CD1c-positive myeloid dendritic cell (primary cell): ENCODE measurements at regions not wholly inside any gene's neighbourhood (a gene's known extent, or its start where the extent isn't known, plus 50 kb on each side); places are given as distances from the start of the nearest gene placed in this dataset.

ENCODE experiments used
- DNase-seq: peaks from one replicate; pipeline ENCODE4 v3.0.0-alpha.2; 2016; ENCODE audit errors: extremely low spot score

DNA sequence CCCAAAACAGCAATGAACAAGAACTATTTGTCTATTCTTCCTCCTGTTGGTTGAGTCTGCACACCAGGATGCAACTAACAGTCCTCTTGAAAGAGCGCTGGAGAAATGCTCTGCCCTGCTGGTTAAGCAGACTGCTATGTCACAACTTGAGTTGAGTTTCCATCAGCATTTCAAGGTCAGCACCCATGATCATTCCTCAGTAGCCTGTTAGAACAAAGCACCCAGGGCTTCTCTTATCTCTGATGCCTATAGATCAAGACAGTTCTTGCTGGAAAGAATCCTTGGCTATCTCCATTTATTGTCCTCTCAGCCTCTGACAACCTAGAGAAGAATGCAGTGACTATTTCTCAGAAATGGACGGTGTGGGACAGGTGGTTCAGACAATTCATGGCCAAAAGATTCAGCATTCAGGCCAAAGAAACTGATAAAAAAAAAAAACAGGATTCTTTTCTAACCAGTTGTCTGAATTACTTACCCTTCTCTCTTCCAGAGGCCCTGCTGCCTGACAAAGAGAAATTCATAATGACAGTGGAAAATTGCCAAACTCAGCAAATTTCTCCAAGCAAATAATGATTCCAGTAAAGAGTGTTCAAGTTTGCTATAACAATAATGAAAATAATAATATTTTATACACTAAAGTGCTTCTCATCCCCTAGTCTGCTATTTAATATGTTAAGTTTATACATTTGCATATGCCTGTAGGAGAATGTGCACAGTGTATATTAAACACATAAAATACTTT lies 306.7 kb downstream of the EMP1 start:
- DNase-seq, result no peak

DNA sequence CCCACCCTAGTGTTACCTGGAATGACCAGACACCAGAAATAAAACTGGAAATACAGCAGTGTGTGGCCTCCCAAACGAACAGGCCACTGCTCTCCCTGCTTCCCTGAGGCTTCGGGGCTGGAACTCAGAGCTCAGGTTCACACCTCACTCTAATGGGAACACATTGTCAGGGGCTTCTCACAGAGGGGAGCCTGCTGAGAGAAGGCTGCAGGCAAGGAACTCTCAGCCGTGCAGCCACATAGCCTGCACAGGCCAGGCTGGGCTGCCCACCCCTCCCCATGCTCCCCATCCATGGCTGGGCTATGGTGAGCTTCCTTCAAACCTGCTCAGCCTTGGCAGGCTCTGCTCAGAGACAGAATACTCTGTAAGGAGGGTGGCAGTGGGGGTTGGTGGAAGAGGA lies 302.5 kb downstream of the EMP1 start:
- DNase-seq, result no peak

DNA sequence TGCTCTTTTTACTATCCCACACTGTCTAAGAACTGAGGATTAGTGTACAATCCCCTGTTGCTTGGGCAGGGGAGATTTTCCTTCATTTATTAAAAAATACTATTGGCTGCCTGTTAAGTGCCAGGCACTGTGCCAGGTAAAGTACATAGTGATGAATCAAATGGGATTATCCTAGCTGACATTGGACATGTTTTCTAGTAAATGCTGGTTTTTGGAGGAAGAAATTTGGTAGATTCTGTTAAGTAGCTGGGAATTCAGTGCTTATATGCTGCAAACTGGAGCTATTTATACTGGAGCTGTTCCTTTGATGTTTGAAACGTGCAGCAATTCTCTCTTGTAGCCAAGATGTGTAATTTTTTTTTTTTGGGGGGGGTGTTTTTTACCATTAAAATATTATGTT lies 299.6 kb downstream of the EMP1 start:
- DNase-seq, result no peak

DNA sequence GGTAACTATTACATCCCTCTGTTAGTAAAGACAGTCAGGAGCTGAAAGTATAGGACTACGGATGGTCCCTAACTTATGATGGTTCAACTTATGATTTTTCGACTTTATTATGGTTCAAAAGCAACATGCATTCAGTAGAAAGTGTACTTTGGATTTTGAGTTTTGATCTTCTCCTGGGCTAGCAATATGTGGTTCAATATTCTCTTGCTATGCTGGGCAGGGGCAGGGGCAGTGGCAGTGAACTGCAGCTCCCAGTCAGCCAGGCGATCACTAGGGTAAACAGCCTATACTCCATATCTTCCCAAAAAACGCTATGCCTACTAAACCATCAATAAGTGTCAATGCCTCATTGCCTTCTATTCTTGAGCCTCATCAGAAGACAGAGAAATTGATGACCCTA lies 292.7 kb downstream of the EMP1 start:
- no peak for DNase-seq

DNA sequence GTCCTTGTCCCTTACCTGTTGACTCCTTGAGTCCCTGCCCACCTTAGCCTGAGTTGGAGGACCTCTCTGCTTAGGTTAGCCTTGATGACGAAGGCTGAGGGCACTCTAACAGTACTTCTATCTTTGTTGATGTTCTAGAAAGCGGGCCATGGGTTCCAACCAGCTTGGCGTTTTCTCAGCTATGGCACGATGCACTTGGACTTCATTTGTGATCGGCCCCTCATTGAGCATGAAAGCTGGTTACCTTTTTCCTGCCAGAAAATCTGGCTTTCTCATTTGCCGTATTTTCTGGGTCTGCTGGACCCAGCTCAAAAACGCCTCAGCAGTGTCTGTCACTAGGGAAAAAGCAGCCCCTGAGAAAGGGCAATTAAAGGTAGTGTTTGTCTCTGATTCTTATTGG lies 290.8 kb downstream of the EMP1 start:
- no peak for DNase-seq

DNA sequence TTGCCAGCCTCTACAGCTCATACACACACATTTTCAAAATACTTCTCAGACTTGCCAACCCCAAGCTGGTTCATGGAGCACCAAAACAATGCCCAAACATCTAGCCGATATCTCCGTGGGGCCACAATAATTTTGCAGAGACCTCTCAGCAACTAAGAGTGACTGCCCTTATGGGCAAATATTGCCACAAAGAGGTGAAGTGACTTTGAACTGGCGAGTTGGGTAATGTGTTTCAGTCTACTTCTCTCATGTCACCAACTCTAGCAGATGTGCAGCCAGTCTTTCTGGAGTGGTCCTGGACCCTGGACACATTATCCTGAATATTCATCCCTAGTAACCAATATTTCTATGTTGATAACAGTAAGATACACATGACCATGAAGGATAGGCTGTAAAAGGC lies 290.3 kb downstream of the EMP1 start:
- no peak for DNase-seq

DNA sequence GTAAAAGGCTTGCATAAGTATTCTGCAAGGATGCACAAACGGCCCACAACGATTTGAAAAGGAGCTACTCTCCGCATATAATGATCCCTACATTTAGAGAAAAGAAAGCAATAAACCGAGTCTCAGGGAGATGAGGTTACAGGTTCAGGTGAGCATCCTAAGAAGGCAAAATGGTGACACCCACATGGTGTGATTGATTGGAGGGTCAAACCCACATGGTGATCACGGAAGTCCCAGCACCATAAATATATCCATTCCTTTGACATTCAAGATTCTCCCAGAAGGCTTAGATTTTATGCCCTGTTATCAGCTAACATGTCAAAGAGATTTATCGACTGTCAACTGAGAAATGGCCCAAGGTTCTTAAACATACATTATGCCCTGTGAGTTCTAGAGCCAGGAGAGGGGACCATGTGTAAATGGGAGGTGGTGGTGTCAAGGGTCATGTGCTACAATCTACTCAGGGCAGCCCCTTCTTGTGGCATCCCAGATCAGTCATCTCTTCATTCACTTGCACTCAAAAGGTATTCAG lies 282.2 kb downstream of the EMP1 start:
- DNase-seq, result no peak

DNA sequence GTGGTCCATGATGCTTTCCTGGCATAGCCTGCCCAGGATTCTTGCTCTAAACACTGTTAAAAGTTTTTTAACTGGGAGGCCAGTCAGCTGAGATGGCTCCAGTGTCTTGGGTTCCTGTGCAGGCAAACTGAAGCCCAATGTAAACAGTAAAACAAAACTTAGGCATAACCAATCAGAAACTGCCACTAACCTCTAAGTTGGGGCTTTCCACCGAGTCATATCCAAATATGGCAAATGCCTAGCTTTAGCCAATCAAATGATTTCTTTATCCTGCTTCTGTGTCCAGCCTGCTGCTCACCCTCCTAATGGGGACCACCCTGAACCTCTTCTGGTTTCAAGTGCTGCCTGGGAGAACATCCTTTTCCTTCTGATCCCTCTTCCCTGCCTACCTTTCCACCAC lies 277.9 kb downstream of the EMP1 start:
- DNase-seq, result no peak

DNA sequence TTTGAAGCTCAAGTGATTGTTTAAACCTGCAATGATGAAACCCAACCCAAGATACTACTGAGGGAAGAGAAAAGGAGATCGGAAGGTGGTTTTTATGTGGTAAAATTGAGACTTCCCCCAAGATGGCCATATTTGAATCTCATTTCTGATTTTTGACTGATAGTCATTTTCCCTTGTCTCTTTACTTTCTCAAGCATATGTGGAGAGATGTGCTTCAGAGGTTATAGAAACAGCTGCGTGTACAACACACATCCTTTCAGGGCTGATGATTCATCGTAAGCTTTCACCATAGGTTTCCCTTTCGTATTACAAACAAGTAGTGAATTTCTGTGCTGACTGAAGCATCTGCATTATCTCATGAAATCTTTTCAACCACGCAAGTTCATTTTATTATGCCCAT lies 276.2 kb downstream of the EMP1 start:
- no peak for DNase-seq

DNA sequence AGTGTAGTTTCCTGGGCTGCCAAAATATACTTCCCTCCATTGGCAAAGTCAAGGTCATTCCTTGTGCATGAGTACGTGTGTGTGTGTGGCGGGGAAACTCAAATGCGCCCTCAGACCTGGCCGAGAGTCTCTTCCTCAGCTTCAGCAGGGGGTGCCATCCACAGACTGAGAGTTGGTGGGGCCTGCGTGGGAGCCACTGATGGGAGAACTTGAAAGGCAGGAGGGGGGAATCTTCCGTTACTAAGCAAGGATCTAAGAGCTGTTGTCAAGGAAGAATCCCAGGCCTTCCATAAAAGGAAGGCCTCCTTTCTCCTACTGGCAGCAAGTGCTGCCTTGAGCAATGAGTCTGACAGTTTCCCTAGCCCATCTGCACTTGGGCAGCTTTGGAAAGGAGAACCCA lies 274.9 kb downstream of the EMP1 start:
- DNase-seq, result no peak

DNA sequence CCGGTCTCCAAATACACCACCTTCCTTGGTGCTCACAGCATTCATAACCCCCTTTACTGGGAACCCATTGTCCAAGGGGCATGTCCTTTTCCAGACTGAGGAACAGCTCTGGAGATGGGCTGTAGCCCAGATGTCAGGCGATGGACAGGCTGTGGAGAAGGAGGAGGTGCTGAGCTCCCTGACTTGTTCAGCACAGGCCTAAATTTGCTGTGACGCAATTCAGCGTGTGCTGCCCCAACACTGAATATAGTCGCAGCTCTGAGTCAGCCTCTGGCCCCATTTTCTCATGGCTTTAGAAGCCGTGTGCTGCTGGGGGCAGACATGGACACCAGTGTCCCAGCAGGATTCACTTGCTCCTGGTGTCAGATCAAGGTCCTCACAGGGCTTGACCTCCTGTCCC lies 269.1 kb downstream of the EMP1 start:
- DNase-seq, result no peak

DNA sequence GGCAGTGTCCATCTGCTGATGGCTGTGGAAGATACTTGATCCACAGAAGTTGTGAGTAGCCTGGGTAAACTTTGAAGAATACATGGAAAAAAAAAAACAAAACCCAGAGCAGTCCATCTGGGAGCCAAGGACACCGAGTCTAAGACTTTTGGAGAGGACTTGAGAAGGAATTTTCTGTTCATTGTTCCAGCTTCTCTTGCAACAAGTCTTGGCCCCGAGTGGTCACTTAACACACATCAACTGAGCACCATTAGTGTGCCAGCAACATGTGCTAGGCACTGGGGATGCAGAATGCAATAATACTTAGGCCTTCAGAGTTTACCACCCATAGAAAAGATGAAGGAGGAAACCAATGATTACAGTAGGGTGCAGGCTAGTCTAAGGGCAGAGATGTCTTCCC lies 266.7 kb downstream of the EMP1 start:
- DNase-seq, result no peak

DNA sequence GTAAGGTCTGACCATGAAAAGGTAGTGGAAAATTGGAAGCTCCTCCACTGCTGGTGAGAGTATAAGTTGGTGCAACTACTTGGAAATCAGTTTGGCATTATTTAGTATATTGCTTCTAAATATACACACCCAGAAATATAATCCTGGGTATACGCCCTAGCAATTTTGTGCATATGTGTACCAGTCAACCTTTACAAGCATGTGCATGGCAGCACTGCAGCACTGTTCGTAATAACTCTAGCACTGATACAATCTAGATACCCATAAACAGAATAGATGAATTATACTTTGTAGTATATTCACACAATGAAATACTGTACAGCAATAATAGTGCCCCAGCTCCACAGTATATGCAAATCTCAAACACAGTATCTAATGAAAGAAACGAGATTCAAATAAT lies 265.9 kb downstream of the EMP1 start:
- DNase-seq, result no peak

DNA sequence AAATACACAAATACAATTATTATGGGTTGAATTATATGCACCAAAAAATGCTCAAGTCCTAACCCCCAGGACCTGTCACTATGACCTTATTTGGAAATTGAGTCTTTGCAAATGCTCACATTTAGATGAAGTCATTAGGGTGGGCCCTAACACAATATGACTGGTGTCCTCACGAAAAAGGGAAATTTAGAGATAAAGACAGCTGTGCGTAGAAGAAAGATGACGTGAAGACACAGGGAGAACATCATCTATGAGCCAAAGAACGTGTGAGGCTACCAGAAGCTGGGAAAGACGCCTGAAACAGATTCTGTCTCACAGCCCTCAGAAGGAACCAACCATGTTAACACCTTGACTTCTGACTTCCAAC lies 259.2 kb downstream of the EMP1 start:
- DNase-seq, result no peak

DNA sequence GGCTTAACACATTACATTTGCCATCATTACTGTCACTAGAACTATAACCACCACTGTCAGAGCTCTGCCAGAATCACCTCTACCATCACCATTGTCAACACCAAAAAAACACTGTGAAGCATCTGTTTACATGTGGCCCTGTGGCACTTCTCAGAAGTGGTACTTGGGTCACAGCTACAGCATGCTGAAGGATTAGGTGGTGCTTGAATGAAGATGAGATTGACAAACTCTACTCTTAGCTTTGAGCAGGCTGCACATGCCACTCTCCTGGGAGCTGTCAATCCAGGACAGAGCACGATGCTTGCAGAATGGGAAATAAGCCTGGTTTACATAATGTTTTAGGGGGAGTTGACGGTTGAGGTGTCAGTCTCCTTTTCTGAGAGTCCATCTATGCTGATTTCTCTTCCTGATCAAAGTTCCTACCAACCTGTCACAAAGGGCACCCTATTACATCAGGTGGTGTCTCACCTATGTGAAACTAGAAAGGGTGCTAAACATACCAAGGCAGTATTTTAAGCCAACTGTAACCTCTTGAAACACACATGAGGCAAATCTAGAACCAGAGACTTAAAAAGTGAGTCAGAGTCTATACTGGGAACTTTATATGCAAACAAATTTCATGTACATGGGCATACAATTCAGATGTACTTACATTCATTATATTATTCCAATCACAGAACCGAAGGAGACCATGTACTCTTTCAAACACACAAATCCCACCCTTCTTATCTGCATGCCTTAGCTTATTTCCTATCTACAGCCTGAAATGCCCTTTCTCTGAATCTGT lies 258.7 kb downstream of the EMP1 start:
- no peak for DNase-seq

DNA sequence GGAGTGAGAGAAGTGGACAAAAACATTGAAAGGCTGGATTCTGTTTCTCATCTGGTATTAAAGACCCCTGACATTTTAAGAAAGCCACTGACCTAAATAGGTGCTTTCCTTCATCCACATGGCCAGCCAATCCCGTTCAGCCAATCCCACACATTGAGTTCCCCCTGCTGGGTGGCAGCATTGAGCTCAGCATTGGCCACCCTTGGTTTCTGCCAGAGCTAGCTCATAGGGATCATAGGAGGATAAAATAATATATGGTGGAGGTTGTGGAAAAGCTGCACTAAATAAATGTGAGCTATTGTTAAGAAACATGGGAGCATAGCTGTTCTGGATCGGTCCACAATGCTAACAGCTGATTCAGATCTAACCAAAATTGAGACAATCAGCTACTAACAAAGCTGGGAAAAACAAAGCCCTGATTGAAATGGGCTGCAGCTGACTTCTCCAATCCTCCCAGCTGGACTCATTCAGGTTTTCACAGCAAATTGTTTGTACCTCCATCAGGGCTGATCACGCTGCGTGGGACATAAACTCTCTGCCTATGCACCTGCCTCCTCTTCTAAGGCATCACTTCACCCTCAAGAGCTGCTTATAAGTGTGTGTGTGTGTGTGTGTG lies 256.5 kb downstream of the EMP1 start:
- no peak for DNase-seq

DNA sequence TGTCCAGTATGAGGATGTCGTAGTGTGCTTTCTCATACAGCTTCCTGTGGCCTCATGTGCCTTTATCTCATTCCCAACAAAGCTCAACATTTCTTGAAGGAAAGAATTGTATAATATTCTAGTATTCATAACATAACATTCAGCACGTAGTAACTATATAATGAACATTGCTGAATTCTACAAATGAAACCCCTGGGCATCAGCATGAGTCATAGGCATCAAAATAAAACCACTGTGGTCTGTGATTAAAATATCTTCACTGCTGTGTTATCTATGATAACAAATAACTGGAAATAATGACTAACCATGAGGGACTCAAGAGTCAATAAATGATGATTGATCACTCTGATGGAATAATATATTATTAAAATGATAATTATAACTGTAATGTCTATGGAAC lies 255.2 kb downstream of the EMP1 start:
- no peak for DNase-seq

DNA sequence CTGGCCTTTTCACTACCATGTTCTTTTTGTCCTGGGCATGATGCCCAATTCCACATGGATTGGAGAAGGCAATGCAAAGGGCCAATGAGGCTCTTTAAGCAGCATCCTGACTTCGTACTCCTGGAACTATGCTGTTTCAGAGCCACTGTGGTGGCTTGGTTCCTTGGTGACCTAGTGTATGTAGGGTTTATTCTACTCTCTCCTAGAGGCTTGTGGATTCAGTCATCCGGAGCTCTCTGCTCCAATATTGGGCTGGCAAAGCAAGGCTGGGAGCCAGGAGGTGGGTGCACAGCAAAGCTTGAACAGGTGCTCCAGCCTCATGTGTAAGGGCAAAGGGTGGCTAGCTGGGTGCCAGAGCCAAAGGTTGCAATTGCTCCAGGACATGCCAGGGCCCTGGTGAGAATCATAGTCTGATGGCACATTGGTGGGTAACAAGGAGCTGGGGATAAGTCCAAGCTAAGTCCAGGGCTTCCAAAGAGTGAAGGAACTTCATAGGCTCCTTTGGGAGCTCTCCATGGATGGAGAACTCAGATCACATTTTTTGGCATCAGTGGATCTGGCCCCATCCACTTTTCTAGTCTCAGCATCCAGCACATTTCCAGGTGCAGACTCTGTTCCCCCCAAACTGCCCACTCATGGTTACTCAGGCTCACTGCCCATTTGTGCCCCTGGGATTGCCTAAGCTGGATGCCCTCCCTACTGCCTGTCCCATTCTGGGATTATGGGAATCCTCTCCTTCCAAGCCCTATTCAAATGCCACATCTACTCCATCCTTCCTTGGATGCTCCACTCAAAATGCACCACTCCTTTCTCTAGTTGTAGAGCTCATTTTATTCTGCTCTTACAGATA lies 253.9 kb downstream of the EMP1 start:
- no peak for DNase-seq

DNA sequence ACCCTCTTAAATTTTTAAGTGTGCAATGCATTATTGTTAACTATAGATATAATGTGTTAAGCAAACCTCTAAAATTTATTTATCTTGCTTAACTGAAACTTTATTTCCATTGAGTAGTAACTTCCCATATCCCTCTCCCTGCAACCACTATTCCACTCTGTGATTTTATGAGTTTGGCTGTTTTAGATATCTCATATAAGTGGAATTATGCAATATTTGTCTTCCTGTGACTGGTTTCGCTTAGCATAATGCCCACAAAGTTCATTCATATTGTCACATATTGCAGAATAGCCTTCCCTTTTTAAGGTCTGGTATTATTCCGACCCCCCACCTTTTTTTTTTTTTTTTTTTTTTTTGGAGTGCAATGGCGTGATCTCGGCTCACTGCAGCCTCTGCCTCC lies 247.6 kb downstream of the EMP1 start:
- no peak for DNase-seq

DNA sequence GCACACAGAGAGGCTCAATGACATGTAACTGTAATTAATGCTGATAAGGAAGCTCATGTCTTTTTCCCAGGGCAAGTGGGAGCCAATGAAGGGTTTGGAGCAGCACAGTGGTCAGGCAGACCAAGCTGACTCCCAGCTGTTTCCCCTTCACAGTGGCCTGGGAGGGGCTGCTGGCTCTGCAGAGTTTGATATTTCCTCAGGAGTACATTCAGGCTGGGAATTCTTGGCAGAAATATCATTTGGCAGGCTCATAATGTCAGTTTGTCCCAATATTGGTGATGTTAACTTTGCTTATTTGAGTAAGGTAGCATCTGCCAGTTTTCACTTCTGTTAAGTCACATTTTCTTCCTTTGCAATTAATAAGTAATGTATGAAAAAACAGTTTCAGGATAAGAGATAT lies 247.0 kb downstream of the EMP1 start:
- DNase-seq, result no peak

DNA sequence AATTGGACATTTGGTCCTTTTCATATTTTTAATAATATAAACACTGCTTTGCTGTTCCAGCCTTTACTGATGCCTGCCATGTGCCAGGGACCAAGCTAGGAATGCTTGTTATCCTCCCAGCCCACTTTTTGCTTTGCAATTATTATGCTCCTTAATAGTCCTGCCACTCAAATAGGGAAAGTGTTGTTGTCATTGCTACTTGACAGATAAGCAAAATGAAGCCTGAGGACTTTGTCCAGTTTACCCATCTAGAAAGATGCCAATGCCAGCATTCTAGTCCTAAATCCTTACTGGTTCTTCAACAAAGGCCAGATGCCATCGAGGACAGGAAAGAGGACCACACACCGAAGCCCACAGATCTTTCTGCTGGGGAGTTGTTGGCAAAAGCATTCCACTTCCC lies 246.5 kb downstream of the EMP1 start:
- no peak for DNase-seq

DNA sequence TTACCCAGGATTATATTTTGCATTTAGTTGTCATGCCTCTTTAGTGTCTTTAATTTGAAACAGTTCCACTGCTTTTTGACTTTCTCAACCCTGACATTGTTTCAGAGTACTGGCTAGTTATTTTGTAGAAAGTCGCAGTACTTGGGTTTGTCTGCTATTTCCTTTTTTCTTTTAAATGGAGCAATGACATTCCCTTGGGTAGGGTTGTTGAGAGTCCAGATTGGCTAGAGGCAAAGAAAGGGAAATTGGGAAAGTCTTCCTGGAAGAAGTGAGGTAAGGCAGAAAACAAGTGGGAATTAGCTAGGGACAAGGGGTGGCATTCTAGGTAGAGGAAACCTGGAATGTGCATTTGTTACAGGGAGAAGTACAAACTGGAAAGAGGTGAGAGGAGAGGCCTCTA lies 245.9 kb downstream of the EMP1 start:
- DNase-seq, result no peak
